ENCODE measurements at regions not wholly inside any gene's neighbourhood (a gene's known extent, or its start where the extent isn't known, plus 50 kb on each side); places are given as distances from the start of the nearest gene placed in this dataset.

DNA sequence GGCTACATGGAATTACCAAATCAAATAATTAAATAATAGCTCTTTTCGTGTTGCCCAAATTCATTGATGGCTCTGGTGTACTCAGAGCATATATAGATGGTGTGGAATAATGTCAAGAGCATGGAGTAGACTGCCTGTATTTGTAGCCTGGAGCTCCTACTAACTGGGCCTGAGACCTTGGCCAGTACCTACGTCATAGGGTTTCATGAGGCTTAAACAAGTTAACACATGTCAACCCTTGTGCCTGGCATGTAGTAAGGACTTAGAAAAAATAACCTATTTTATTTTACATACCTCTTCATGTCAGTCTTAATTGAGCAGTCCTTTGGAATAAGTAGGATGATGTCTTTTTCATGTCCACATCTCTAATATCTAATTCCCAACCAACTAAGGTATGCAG, 223.7 kb upstream of the DPH6 start:
- DNase-seq: no peak
- H3K4me3 ChIP-seq: no peak overlapping the region
- no peaks in the 10 kb centered on the region for H3K36me3 ChIP-seq (replicated peaks in 1 of 2)
- H3K27ac ChIP-seq: no peak overlapping the region
- no peaks in the 10 kb centered on the region for H3K4me1 ChIP-seq (replicated peaks in 1 of 2)
- no peaks in the 10 kb centered on the region for H3K9me3 ChIP-seq (replicated peaks in 1 of 3)
- intact Hi-C loops (cut with DNase I): no loop called here
- no peaks in the 10 kb centered on the region for H3K27me3 ChIP-seq
- TF ChIP-seq, protein P1, sequence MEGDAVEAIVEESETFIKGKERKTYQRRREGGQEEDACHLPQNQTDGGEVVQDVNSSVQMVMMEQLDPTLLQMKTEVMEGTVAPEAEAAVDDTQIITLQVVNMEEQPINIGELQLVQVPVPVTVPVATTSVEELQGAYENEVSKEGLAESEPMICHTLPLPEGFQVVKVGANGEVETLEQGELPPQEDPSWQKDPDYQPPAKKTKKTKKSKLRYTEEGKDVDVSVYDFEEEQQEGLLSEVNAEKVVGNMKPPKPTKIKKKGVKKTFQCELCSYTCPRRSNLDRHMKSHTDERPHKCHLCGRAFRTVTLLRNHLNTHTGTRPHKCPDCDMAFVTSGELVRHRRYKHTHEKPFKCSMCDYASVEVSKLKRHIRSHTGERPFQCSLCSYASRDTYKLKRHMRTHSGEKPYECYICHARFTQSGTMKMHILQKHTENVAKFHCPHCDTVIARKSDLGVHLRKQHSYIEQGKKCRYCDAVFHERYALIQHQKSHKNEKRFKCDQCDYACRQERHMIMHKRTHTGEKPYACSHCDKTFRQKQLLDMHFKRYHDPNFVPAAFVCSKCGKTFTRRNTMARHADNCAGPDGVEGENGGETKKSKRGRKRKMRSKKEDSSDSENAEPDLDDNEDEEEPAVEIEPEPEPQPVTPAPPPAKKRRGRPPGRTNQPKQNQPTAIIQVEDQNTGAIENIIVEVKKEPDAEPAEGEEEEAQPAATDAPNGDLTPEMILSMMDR (IDR thresholded peaks at IDR 0.05): no peak
- no peak for TF ChIP-seq POLR2A (IDR thresholded peaks at IDR 0.05)
- WGBS, 4 donors: 68 to 90% (median 87%) methylated on average over 2 of the region's 2 CpGs

DNA sequence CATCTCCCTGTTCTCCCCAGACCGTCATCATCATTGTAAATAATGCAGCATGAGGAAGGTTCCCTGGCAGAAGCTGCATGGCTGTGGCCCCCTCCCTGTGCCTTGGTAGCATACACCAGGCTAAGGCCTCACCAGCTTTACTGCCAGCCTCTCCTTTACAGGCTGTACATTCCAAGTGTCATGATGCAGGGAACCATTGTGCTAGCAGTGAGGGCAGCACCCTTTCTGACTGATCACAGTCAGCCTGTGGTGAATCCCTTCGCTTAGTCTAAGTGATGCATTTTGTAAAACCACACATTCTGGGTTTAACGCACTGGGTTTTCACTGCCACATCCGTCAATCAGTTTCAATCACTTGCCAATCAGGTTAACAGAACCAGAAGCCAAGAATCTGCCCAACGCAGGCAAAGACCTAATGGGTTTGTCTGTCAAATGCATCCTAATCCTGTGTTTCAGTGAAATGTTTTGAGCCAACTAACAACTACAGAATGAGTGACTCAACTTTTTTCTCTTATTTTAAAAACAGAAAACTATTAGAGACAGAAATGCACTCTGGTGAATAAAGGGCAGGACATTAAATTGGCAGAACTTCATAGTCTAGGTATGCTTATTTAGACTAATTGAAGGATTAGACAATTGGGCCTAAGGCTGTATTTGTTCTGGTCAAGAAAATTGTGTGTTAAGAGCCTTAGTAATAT, 225.9 kb upstream of the DPH6 start:
- no peaks in the 10 kb centered on the region for H3K36me3 ChIP-seq (replicated peaks in 1 of 2)
- H3K27ac ChIP-seq: no peak overlapping the region
- no peak for DNase-seq
- no peak overlapping the region for H3K4me3 ChIP-seq
- no peak for TF ChIP-seq POLR2A (IDR thresholded peaks at IDR 0.05)
- TF ChIP-seq, protein P1 (IDR thresholded peaks at IDR 0.05): no peak
- intact Hi-C loops (cut with DNase I): no loop called here
- H3K9me3 ChIP-seq (replicated peaks in 1 of 3): no peaks in the 10 kb centered on the region
- 70 to 80% (median 73%) methylated on average over 4 to 5 of the region's 5 CpGs for WGBS, 4 donors
- H3K4me1 ChIP-seq (replicated peaks in 1 of 2): no peaks in the 10 kb centered on the region
- no peaks in the 10 kb centered on the region for H3K27me3 ChIP-seq

DNA sequence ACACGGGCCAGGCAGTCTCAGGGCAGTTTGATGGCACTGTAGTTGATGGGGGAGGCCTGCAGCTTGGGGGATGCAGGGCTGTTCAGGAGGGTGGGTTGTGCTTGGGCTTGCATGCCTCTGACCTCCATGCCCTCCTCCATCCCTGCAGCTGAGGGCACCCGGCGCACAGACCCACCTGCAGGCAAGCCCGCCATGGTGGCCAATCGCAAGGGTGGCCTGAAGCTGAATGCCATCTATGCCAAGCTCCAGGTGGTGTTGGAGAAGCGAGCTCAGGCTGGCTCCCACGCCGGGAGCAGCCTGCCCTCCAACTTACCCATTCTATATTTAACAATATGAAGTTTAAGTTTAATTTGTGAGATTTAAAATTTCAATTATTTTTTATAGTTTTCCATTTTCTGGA, 228.7 kb upstream of the DPH6 start:
- Histone ChIP-seq H3K27me3 (no peaks in the 10 kb centered on the region), H3K4me1 (replicated peaks in 1 of 2) (peaks cover 0 to 5% of the 10 kb centered on the region in 2 donors), H3K9me3 (replicated peaks in 1 of 3) (no peaks in the 10 kb centered on the region), H3K4me3 (no peak overlapping the region), H3K36me3 (replicated peaks in 1 of 2) (no peaks in the 10 kb centered on the region), H3K27ac (no peak overlapping the region)
- no peak for TF ChIP-seq POLR2A (IDR thresholded peaks at IDR 0.05)
- TF ChIP-seq, protein P1 (IDR thresholded peaks at IDR 0.05): no peak
- WGBS, 4 donors: 88 to 94% (median 92%) methylated on average over 8 of the region's 8 CpGs
- intact Hi-C loops (cut with DNase I): no loop called here
- no peak for DNase-seq

DNA sequence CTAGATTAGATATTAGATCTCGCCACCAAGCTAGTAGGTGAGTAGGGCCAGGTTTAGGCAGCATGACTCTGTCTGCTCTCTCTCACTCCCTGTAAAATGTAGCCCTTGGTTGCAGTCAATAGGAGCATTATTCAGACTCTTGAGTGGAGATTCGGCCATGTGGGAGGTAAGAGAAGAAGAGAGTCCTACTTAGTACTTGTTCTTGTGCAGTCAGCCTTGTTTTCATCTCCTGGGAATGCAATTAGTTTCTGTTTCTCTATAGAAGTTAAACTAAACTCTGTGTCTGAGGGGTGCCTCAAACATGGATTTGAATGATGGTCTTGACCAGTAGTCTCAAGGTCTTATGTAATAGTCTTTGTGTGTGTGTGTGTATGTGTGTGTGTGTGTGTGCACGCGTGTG, 229.5 kb upstream of the DPH6 start:
- no peaks in the 10 kb centered on the region for H3K27me3 ChIP-seq
- intact Hi-C loops (cut with DNase I): no loop called here
- no peaks in the 10 kb centered on the region for H3K9me3 ChIP-seq (replicated peaks in 1 of 3)
- peaks cover 0 to 5% of the 10 kb centered on the region in 2 donors for H3K4me1 ChIP-seq (replicated peaks in 1 of 2)
- no peak for TF ChIP-seq POLR2A (IDR thresholded peaks at IDR 0.05)
- TF ChIP-seq, protein P1 (IDR thresholded peaks at IDR 0.05): no peak
- no peaks in the 10 kb centered on the region for H3K36me3 ChIP-seq (replicated peaks in 1 of 2)
- H3K27ac ChIP-seq: no peak overlapping the region
- WGBS, 4 donors: 84 to 98% (median 95%) methylated on average over 4 of the region's 4 CpGs
- no peak for DNase-seq
- H3K4me3 ChIP-seq: no peak overlapping the region

Data from adrenal gland (tissue), 9 donors.